Left cardiac atrium (tissue), 4 donors: ENCODE measurements at regions not wholly inside any gene's neighbourhood (a gene's known extent, or its start where the extent isn't known, plus 50 kb on each side); places are given as distances from the start of the nearest gene placed in this dataset.

Experiments used
- ATAC-seq, 2 donors: fragments of 200-7000 bp; cut with Tn5 transposase; one replicate each; pipeline ENCODE4 v1.9.1; 2020; ENCODE audit warnings: mild to moderate bottlenecking in 2 of 2, moderate library complexity in 2 of 2
- DNase-seq: peaks from one replicate; pipeline ENCODE4 v3.0.0-alpha.2; 2020
- intact Hi-C, 2 donors: fragments of 100-400 bp; cut with DNase I; formaldehyde crosslinking; loops; one replicate each; pipeline versions ENCODE4 v1.14.1 to v1.15.1; 2022 to 2023
- donor health status: DM: no; HTN: yes; CAD: no.
- donor health status: DM: no; HTN: yes; CAD: no; lungs with severe emphysema.
- donor health status: DM: yes; HTN: yes; CAD: no.
- donor health status: Dilated cardiomyopathy.

DNA sequence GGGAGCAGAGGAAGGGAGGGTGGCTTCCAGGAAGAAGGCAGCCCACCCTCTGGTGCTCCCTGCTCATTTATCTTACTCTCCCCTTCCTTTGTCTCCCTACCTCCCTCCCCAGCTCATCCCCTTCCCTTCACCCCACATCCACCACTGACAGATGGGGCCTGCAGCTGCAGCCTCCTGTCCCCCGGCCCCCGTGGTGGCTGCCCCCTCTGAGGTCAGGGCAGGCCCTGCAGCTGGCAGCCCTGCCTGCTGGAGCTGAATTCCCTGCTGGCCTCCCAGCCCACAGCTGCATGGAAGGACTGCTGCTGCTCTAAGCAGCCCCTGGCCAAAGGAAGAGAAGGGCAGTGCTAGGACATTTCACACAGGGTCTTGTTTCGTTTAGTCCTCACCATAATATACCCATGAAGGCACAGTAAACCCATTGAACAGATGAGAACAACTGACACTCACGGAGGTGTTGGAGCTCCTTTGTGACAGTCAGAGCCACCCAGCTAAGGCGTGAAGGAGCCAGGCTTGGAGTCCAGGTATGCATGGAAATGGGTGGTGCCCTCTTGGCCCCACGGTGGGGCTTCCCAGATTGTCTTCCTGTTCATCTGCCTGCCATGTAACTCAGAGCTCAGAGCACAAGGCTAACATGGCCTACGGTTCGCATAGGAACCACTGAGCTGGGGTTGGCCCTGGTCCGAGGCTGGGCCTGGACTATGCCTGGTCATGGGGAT, 121.7 kb upstream of the PRR20G start:
- intact Hi-C loops = no loop called here
- no peak for ATAC-seq
- no peak for DNase-seq

GRCh38 chr3:127408684-127409420, 121.0 kb upstream of the PRR20G start:
- intact Hi-C loops = no loop called here
- no peak for DNase-seq

DNA sequence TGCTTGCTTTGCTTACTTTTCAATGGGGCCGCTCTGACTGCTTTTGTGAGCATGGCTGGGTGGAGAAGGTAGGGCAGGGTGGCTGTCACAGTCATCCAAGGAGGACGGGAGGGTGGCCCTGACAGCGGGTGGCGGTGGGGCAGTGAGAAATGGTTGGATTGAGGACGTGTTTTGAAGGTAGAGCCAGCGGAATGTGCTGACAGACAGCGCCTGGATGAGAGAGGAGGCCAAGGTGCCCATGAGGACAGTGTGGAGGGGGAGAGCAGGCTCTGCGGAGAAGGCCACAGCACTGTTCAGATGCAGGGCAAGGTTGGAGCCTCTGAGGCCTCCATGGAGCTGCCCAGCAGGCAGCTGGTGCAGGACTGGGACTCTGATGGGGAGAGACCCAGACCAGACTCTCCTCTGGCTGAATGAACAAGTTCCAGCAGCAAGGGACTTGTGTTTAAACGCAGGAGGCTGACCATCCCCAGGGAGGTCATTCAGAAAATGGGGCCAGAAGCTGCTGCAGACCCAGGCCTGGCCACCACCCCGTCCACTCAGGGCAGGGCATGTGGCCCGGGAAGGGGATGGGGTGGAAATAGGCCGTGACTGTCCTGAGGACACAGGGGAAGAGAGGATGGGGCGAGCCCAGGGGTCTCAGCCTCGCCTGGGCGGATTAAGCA, 120.3 kb upstream of the PRR20G start:
- intact Hi-C loops = no loop called here
- ATAC-seq = no peak
- no peak for DNase-seq

More at GRCh38 chr3:127408684-127409420, 121.0 kb upstream of the PRR20G start:
- ATAC-seq = no peak

GRCh38 chr3:127407026-127407939, 119.4 kb upstream of the PRR20G start:
- DNase-seq (no peak), ATAC-seq (no peak)
- intact Hi-C loops = no loop called here

GRCh38 chr3:127406309-127407025, 118.6 kb upstream of the PRR20G start:
- no peak for ATAC-seq
- intact Hi-C loops = no loop called here
- no peak for DNase-seq

DNA sequence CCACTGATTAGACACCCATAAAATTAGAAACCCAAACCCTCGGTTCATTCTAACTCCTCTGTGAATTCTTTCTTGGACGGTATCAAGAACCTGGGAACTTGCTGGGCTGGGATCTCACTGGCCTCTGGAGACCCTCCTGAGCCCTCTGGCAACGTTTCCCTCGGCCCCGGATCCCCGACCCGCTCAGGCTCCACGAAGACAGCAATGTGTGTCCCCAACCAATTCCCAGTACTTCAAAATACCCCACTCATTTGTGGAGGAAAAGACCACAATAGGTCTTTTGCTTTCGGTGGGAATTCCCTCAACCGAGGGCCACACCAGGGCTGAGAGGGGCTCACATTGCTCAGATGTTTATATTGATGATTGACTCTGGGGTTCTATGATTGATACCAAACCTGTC, 117.9 kb upstream of the PRR20G start:
- DNase-seq = no peak
- ATAC-seq = no peak
- intact Hi-C loops = no loop called here

DNA sequence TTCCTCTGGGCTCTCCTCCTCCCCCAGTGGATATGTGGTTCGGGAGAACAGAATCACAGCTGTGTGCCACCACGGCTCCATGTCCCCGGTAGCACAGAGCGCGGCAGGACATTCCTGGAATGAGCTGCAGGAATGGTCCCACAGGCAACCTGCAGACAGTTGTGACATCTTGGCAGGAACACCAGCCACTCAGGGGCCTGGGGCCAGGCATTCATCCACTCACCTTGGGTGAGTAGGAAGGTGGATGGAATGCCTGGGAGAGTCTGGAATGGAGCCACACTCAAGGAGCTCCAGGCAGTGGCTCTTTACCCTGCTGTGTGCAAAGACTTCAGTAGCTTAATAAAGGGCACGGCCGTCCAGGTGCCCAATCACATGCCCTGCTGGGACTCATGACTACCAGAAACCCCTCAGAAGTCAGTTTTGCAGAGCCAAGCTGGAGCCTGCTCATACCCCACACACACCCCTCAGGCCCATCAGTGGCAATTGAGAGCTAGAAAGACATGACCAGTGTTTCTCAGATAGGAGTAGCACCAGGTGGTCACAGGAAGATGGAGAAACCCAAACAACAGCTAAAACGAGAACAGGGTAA, 117.3 kb upstream of the PRR20G start:
- DNase-seq (no peak), ATAC-seq (no peak)
- intact Hi-C loops = no loop called here

DNA sequence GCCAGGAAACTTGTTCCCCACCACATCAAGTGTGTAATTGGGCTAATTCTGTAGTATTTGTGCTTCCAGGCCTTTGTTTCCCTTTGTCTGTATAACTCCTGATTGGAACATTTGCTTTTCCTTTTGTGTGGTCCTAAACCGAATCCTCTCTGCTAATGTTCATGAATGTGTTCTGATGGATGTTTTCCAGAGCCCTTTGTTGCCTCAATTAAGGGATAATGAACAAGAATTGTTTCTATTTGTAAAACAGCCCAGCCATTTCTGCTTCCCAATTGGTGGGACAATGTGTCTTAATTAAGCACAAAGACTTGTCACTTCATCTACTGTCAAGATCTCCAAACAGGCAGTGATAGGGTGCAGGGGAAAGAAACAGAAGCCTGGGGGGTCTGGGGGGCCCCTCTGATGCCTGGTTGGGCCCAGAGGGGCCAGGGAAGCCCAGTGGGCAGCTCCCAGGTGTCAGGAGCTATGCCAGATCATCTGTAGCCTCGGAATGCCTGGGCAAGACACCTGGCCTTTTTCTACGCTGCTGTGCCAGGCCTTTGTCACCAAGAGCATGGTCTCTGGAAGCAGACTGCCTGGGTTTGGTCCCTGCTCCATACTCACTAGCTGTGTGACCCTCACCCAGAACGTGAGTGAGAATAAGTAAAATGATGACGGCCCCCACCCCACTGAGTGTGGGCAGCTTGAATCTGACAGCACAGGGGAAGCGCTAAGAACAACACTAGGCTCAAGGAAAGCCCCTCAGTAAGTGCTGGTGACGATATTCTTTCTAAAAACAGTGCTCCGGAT, 116.6 kb upstream of the PRR20G start:
- ATAC-seq (no peak), DNase-seq (no peak)
- intact Hi-C loops = no loop called here

DNA sequence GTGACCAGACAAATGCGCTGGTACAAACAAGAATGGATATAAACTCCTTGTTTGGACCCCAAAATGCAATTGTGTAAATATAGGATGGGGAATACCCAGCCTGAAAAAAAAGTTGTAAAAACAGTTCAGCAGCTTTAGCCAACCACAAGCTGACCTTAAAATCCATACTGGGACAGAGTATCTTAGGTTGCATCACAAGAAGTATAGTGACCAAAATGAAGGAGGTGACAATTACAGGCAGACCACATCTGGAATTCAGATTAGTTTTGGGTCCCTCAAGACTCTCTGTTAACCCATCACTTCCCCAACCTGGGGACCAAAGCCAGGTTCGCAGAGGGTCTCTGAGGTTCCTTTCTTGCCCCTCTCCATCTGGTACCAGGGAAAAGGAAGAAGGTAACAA, 115.9 kb upstream of the PRR20G start:
- DNase-seq (no peak), ATAC-seq (no peak)
- intact Hi-C loops = no loop called here

- ATAC-seq (no peak), DNase-seq (no peak)
- intact Hi-C loops = no loop called here
Observed at GRCh38 chr3:127399154-127399553, 111.3 kb upstream of the PRR20G start.

- intact Hi-C loops = no loop called here
- ATAC-seq (no peak), DNase-seq (no peak)
Observed at GRCh38 chr3:127396473-127396872, 108.6 kb upstream of the PRR20G start.

GRCh38 chr3:127395663-127396355, 108.0 kb upstream of the PRR20G start:
- ATAC-seq (no peak), DNase-seq (no peak)
- intact Hi-C loops = no loop called here

GRCh38 chr3:127394984-127395662, 107.3 kb upstream of the PRR20G start:
- intact Hi-C loops = no loop called here
- DNase-seq (no peak), ATAC-seq (no peak)

- intact Hi-C loops = no loop called here
- ATAC-seq = no peak
- no peak for DNase-seq
Observed at GRCh38 chr3:127394031-127394430, 106.2 kb upstream of the PRR20G start.

DNA sequence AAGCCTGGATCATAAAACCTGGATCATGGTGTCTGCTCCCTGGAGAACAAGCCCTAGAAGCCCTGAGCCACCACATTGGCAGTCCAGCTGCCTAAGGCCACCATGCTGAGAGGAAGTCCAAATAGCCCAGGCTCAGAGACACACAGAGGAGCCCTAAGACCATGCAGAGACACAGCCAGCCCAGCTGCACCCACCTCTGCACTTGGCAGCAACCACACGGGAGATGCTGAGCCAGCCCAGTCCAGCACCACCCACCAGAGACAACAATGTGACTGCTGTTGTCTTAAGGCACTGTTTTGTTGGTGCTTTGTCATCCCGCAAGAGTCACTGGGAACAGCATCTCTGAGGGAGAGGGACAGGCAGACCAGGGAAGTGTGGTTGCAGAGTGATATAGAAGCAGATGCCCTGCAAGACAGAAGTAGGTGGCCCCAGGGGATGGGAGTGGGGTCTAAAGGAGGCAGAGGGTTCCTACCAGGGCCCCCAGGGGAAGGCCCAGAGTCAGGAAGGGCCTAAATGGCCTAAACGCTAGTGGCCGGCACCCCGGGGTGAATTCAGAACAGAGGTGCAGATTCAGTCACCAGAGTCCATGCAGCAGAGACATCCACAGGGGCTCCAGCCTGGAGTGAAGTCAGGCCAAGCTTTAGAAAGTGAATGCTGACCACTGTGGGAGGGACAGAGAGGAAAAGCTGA, 105.4 kb upstream of the PRR20G start:
- no peak for DNase-seq

GRCh38 chr3:127392156-127392490, 104.3 kb upstream of the PRR20G start:
- intact Hi-C loops = no loop called here
- DNase-seq (no peak), ATAC-seq (no peak)

More for the DNA sequence above, 105.4 kb upstream of the PRR20G start:
- no peak for ATAC-seq
- intact Hi-C loops = no loop called here
